Breast epithelium (tissue), 3 donors: ENCODE measurements at regions not wholly inside any gene's neighbourhood (a gene's known extent, or its start where the extent isn't known, plus 50 kb on each side); places are given as distances from the start of the nearest gene placed in this dataset.

ENCODE experiments used
- POLR2AphosphoS5 ChIP-seq, 3 donors: sonication (generic); formaldehyde crosslinking; IDR thresholded peaks; one replicate each; pipeline ENCODE4 v1.6.1; 2017; ENCODE audit warnings: antibody characterized with exemption in 3 of 3
- TF ChIP-seq, protein P1 (sequence below), 3 donors: fragments of 450-650 bp; IDR thresholded peaks; one replicate each; pipeline ENCODE4 v1.5.1; 2016 to 2017; ENCODE audit warnings: antibody characterized with exemption in 3 of 3, mild to moderate bottlenecking in 3 of 3, moderate library complexity in 3 of 3

DNA sequence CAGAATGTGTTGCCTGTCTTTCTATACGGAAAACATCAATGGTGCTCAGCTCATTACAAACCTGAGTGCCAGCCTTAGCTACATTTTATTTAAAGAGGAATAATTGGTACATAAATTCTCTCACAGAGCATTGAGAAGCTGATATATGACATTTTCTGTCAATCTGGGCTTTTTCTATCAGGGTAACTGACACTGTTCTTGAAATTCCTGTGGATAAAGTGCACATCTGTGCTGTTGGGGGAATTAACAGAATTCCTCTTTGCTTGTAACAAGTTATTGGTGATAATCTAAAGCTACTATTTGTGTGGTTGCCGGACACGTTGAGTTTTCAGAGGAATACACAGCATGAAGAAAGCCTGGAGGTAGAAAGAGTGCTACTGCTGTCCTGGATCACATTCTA, 668.6 kb downstream of the SORCS1 start:
- TF ChIP-seq POLR2AphosphoS5 (IDR thresholded peaks at IDR 0.05): no peak
- TF ChIP-seq, protein P1, sequence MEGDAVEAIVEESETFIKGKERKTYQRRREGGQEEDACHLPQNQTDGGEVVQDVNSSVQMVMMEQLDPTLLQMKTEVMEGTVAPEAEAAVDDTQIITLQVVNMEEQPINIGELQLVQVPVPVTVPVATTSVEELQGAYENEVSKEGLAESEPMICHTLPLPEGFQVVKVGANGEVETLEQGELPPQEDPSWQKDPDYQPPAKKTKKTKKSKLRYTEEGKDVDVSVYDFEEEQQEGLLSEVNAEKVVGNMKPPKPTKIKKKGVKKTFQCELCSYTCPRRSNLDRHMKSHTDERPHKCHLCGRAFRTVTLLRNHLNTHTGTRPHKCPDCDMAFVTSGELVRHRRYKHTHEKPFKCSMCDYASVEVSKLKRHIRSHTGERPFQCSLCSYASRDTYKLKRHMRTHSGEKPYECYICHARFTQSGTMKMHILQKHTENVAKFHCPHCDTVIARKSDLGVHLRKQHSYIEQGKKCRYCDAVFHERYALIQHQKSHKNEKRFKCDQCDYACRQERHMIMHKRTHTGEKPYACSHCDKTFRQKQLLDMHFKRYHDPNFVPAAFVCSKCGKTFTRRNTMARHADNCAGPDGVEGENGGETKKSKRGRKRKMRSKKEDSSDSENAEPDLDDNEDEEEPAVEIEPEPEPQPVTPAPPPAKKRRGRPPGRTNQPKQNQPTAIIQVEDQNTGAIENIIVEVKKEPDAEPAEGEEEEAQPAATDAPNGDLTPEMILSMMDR (IDR thresholded peaks at IDR 0.05): no peak
